HEK293 (cell line): ENCODE measurements at regions not wholly inside any gene's neighbourhood (a gene's known extent, or its start where the extent isn't known, plus 50 kb on each side); places are given as distances from the start of the nearest gene placed in this dataset.
"Not testable (repeated sequence)": the region's sequence is repeated elsewhere in the genome, so short reads cannot be mapped to it uniquely, and the experiment has no call there.

Source experiments
- CTCF ChIA-PET: fragments of 350-600 bp; formaldehyde crosslinking; extraction: SDS; loops from one replicate; lab custom pipeline; 2021; ENCODE audit warnings: antibody characterized with exemption; lab: Yijun Ruan, JAX
- POLR2A ChIA-PET: fragments of 300-600 bp; formaldehyde crosslinking; extraction: SDS; loops from one replicate; lab custom pipeline; 2020; ENCODE audit warnings: antibody characterized with exemption, inconsistent platforms; lab: Yijun Ruan, JAX
- H3K27ac ChIP-seq: fragments of 200-500 bp; sonication (Bioruptor generic); 2 replicates; pipeline ENCODE4 v1.5.1; 2014; ENCODE audit warnings: low read depth, low read length, control low read depth, inconsistent platforms; ENCODE audit errors: extremely low read depth
- H3K36me3 ChIP-seq, 2 experiments: fragments of 200-500 bp in 1 of 2; sonication (Bioruptor generic) in 1 of 2; 1 replicate in 1 of 2; 2 replicates in 1 of 2; pipeline ENCODE4 v1.5.1; 2014 to 2017; ENCODE audit warnings: inconsistent platforms in 2 of 2, low read length in 2 of 2; ENCODE audit not compliant: control insufficient read depth in 2 of 2, insufficient read depth in 1 of 2
- H3K4me1 ChIP-seq: fragments of 200-500 bp; sonication (Bioruptor generic); 2 replicates; pipeline ENCODE4 v1.5.1; 2014; ENCODE audit warnings: mild to moderate bottlenecking, low read length, inconsistent platforms; ENCODE audit not compliant: control insufficient read depth, insufficient read depth
- H3K4me3 ChIP-seq: 2 replicates; pipeline ENCODE4 v1.5.1; 2011; ENCODE audit warnings: low read depth, mild to moderate bottlenecking, control low read depth, low read length, moderate library complexity
- H3K9me3 ChIP-seq: fragments of 200-500 bp; sonication (Bioruptor generic); 2 replicates; pipeline ENCODE4 v1.5.1; 2014; ENCODE audit warnings: low read depth, low read length, inconsistent platforms; ENCODE audit not compliant: control insufficient read depth, insufficient read depth
- CTCF ChIP-seq: fragments of 450-650 bp; formaldehyde crosslinking; IDR thresholded peaks from 2 replicates; pipeline ENCODE4 v1.5.1; 2016; ENCODE audit warnings: missing biosample characterization, missing genetic modification characterization
- GLIS1 ChIP-seq: fragments of 450-650 bp; formaldehyde crosslinking; IDR thresholded peaks from 2 replicates; pipeline ENCODE4 v1.5.1; 2016; ENCODE audit warnings: missing biosample characterization, missing genetic modification characterization
- KLF8 ChIP-seq: fragments of 450-650 bp; formaldehyde crosslinking; IDR thresholded peaks from 2 replicates; pipeline ENCODE4 v1.5.1; 2016; ENCODE audit warnings: missing biosample characterization, missing genetic modification characterization
- SETDB1 ChIP-seq: IDR thresholded peaks from one replicate; pipeline ENCODE4 v1.6.1; 2017; ENCODE audit warnings: mild to moderate bottlenecking, low read length, moderate library complexity, mixed read lengths; ENCODE audit not compliant: insufficient read length
- WT1 ChIP-seq: fragments of 450-650 bp; formaldehyde crosslinking; IDR thresholded peaks from 2 replicates; pipeline ENCODE4 v1.5.1; 2016; ENCODE audit warnings: missing biosample characterization, missing genetic modification characterization
- ZIC2 ChIP-seq: fragments of 450-650 bp; formaldehyde crosslinking; IDR thresholded peaks from 2 replicates; pipeline ENCODE4 v1.5.1; 2016; ENCODE audit warnings: missing biosample characterization, missing genetic modification characterization
- ZNF10 ChIP-seq: fragments of 450-650 bp; formaldehyde crosslinking; IDR thresholded peaks from 2 replicates; pipeline ENCODE4 v1.5.1; 2017; ENCODE audit warnings: missing biosample characterization, missing genetic modification characterization
- ZNF23 ChIP-seq: fragments of 450-650 bp; formaldehyde crosslinking; IDR thresholded peaks from 2 replicates; pipeline ENCODE4 v1.5.1; 2016; ENCODE audit warnings: missing biosample characterization, missing genetic modification characterization, borderline replicate concordance
- ZNF449 ChIP-seq: fragments of 450-650 bp; formaldehyde crosslinking; IDR thresholded peaks from 2 replicates; pipeline ENCODE4 v1.5.1; 2017; ENCODE audit warnings: missing biosample characterization, mild to moderate bottlenecking, missing genetic modification characterization, moderate library complexity
- ZNF626 ChIP-seq: fragments of 450-650 bp; sonication (Bioruptor Pico); formaldehyde crosslinking; IDR thresholded peaks from 2 replicates; pipeline ENCODE4 v1.5.1; 2018; ENCODE audit warnings: missing biosample characterization, missing genetic modification characterization, inconsistent platforms
- ZNF670 ChIP-seq: fragments of 450-650 bp; formaldehyde crosslinking; IDR thresholded peaks from 2 replicates; pipeline ENCODE4 v1.5.1; 2016; ENCODE audit warnings: missing biosample characterization, missing genetic modification characterization, low read depth
- ZSCAN16 ChIP-seq: fragments of 450-650 bp; formaldehyde crosslinking; IDR thresholded peaks from 2 replicates; pipeline ENCODE4 v1.5.1; 2016; ENCODE audit warnings: missing biosample characterization, missing genetic modification characterization

- ChIA-PET CTCF (interaction anchor here (0.7 kb wide), 1 partner anchor 1023 kb away, joined by 3 read pairs; no protein-coding TSS in a partner anchor), POLR2A (no interaction called here)
- Histone ChIP-seq H3K27ac (no peak overlapping the region), H3K36me3 (no peaks in the 10 kb centered on the region), H3K9me3 (no peaks in the 10 kb centered on the region), H3K4me3 (no peak overlapping the region), H3K4me1 (no peaks in the 10 kb centered on the region)
- TF ChIP-seq KLF8 (tag by site-specific recombination): no peak
- TF ChIP-seq ZIC2: no peak
- TF ChIP-seq ZNF449 (tag by site-specific recombination): no peak
- TF ChIP-seq SETDB1: no peak
Observed at GRCh38 chr4:117588771-117589170, 445.5 kb upstream of the NDST3 start.

- TF ChIP-seq CTCF (tag by site-specific recombination) (no peak), ZSCAN16 (tag by site-specific recombination) (no peak), ZNF10 (no peak), ZNF626 (tag by site-specific recombination) (no peak), GLIS1 (tag by site-specific recombination) (no peak), ZNF670 (tag by site-specific recombination) (no peak), ZNF23 (tag by site-specific recombination) (no peak)
- ChIA-PET POLR2A (no interaction called here), CTCF (no interaction called here)
- H3K36me3 ChIP-seq: no peaks in the 10 kb centered on the region
- no peak overlapping the region for H3K27ac ChIP-seq
- no peaks in the 10 kb centered on the region for H3K4me1 ChIP-seq
- H3K9me3 ChIP-seq: no peaks in the 10 kb centered on the region
- H3K4me3 ChIP-seq: no peak overlapping the region
Observed at GRCh38 chr4:117596917-117597480, 437.3 kb upstream of the NDST3 start.

GRCh38 chr4:117599393-117599792, 434.9 kb upstream of the NDST3 start:
- H3K4me1 ChIP-seq, H3K27ac ChIP-seq, CTCF ChIA-PET, POLR2A ChIA-PET, H3K9me3 ChIP-seq, H3K4me3 ChIP-seq, H3K36me3 ChIP-seq: not testable (repeated sequence)

- H3K9me3 ChIP-seq, H3K4me1 ChIP-seq, H3K36me3 ChIP-seq, H3K27ac ChIP-seq, H3K4me3 ChIP-seq, POLR2A ChIA-PET, CTCF ChIA-PET: not testable (repeated sequence)
- TF ChIP-seq WT1 (tag by site-specific recombination): peak; percentile 57
Observed at GRCh38 chr4:117600936-117601335, 433.4 kb upstream of the NDST3 start.
